CD14-positive monocyte (primary cell): ENCODE measurements at regions not wholly inside any gene's neighbourhood (a gene's known extent, or its start where the extent isn't known, plus 50 kb on each side); places are given as distances from the start of the nearest gene placed in this dataset.

Experiments used
- DNase-seq, 3 donors: peaks; one replicate each; pipeline ENCODE4 v3.0.0-alpha.2; 2011 to 2022
- H2AFZ ChIP-seq: 2 replicates; pipeline ENCODE4 v1.6.0; 2012; ENCODE audit warnings: mild to moderate bottlenecking, low read depth, low read length, inconsistent platforms; ENCODE audit not compliant: insufficient read depth, poor library complexity, severe bottlenecking
- H3K27ac ChIP-seq, 2 donors: 1 replicate in 1 of 2; 2 replicates in 1 of 2; pipeline ENCODE4 v1.5.1; 2012 to 2013; ENCODE audit warnings: low read length in 2 of 2, control low read depth in 1 of 2, inconsistent platforms in 1 of 2, low read depth in 1 of 2, mild to moderate bottlenecking in 1 of 2
- H3K27me3 ChIP-seq, 2 donors: one replicate each; pipeline versions ENCODE4 v1.6.0 to v1.6.1; 2011 to 2013; ENCODE audit warnings: low read length in 2 of 2; ENCODE audit not compliant: control insufficient read depth in 2 of 2, insufficient read depth in 2 of 2
- H3K36me3 ChIP-seq, 2 donors: replicated peaks in 1 of 2; 1 replicate in 1 of 2; 2 replicates in 1 of 2; pipeline versions ENCODE4 v1.5.1 to v1.6.1; 2012 to 2013; ENCODE audit warnings: low read length in 2 of 2, control low read depth in 1 of 2, inconsistent platforms in 1 of 2, mild to moderate bottlenecking in 1 of 2; ENCODE audit not compliant: insufficient read depth in 2 of 2, control insufficient read depth in 1 of 2
- H3K4me1 ChIP-seq, 2 donors: 1 replicate in 1 of 2; 2 replicates in 1 of 2; pipeline versions ENCODE4 v1.5.1 to v1.6.1; 2012 to 2013; ENCODE audit warnings: low read length in 2 of 2, control low read depth in 1 of 2, inconsistent platforms in 1 of 2, mild to moderate bottlenecking in 1 of 2, moderate library complexity in 1 of 2; ENCODE audit not compliant: insufficient read depth in 2 of 2, control insufficient read depth in 1 of 2
- H3K4me2 ChIP-seq: replicated peaks from 2 replicates; pipeline ENCODE3; 2012; ENCODE audit warnings: low read length, moderate library complexity, mild to moderate bottlenecking; ENCODE audit not compliant: poor library complexity, severe bottlenecking; ENCODE audit errors: extremely low read depth
- H3K4me3 ChIP-seq, 3 experiments: fragments of 200-600 bp in 1 of 3; sonication (generic) in 1 of 3; replicated peaks in 1 of 3; 1 replicate in 2 of 3; 2 replicates in 1 of 3; pipeline ENCODE4 v1.5.1; 2011 to 2013; ENCODE audit warnings: low read length in 3 of 3, mild to moderate bottlenecking in 3 of 3, control low read depth in 2 of 3, low read depth in 2 of 3, inconsistent platforms in 1 of 3, moderate library complexity in 1 of 3
- H3K79me2 ChIP-seq: 2 replicates; pipeline ENCODE4 v1.6.0; 2012; ENCODE audit warnings: mild to moderate bottlenecking, control low read depth, inconsistent platforms, low read length, moderate library complexity; ENCODE audit not compliant: insufficient read depth
- H3K9ac ChIP-seq: 2 replicates; pipeline ENCODE4 v1.6.0; 2017; ENCODE audit warnings: low read length, mild to moderate bottlenecking; ENCODE audit not compliant: insufficient read depth, poor library complexity, severe bottlenecking
- H3K9me3 ChIP-seq, 2 donors: replicated peaks in 1 of 2; 1 replicate in 1 of 2; 2 replicates in 1 of 2; pipeline versions ENCODE4 v1.5.1 to v1.6.1; 2012 to 2013; ENCODE audit warnings: low read length in 2 of 2, control low read depth in 1 of 2; ENCODE audit not compliant: control insufficient read depth in 1 of 2, insufficient read depth in 1 of 2
- H4K20me1 ChIP-seq: 2 replicates; pipeline ENCODE4 v1.6.0; 2012; ENCODE audit warnings: mild to moderate bottlenecking, low read length, control low read depth, moderate library complexity; ENCODE audit not compliant: insufficient read depth
- H3K27ac Mint-ChIP-seq, 7 donors: one replicate each; pipeline ENCODE4 v1.8.0; 2020; ENCODE audit warnings: mild to moderate bottlenecking in 7 of 7, mixed read lengths in 7 of 7, moderate library complexity in 6 of 7, inconsistent platforms in 2 of 7
- H3K27me3 Mint-ChIP-seq, 3 donors: one replicate each; pipeline ENCODE4 v1.8.0; 2021 to 2022; ENCODE audit warnings: low read depth in 3 of 3, mild to moderate bottlenecking in 3 of 3, mixed read lengths in 3 of 3, moderate library complexity in 3 of 3, inconsistent platforms in 1 of 3
- H3K36me3 Mint-ChIP-seq, 2 donors: one replicate each; pipeline ENCODE4 v1.8.0; 2020; ENCODE audit warnings: mixed read lengths in 2 of 2, inconsistent platforms in 1 of 2, mild to moderate bottlenecking in 1 of 2
- H3K4me1 Mint-ChIP-seq: one replicate; pipeline ENCODE4 v1.8.0; 2020; ENCODE audit warnings: mild to moderate bottlenecking, mixed read lengths
- H3K4me3 Mint-ChIP-seq, 2 donors: one replicate each; pipeline ENCODE4 v1.8.0; 2020; ENCODE audit warnings: mild to moderate bottlenecking in 2 of 2, mixed read lengths in 2 of 2, moderate library complexity in 1 of 2
- H3K9me3 Mint-ChIP-seq, 7 donors: one replicate each; pipeline ENCODE4 v1.8.0; 2020 to 2022; ENCODE audit warnings: mixed read lengths in 7 of 7, mild to moderate bottlenecking in 6 of 7, moderate library complexity in 6 of 7, inconsistent platforms in 2 of 7
- CTCF ChIP-seq: fragments of 200-600 bp; IDR thresholded peaks from one replicate; pipeline ENCODE4 v1.8.0; 2022; ENCODE audit warnings: antibody characterized with exemption, mild to moderate bottlenecking
- WGBS: methylation state at CpG from one replicate; pipeline ENCODE4 v1.1.5; 2013; ENCODE audit warnings: missing lambda C conversion rate; ENCODE audit not compliant: insufficient coverage; 5-methylcytosine and 5-hydroxymethylcytosine counted together
- intact Hi-C, 2 donors: fragments of 100-400 bp; cut with micrococcal nuclease; formaldehyde crosslinking; loops; one replicate each; pipeline versions ENCODE4 v1.15.0 to v1.15.1; 2023

- Histone ChIP-seq H3K9ac (no peak overlapping the region), H3K4me3 (no peak overlapping the region), H4K20me1 (no peaks in the 10 kb centered on the region), H3K36me3 (no peaks in the 10 kb centered on the region), H3K4me1 (no peaks in the 10 kb centered on the region), H3K27ac (no peak overlapping the region), H3K79me2 (no peaks in the 10 kb centered on the region), H3K27me3 (no peaks in the 10 kb centered on the region), H2AFZ (no peak overlapping the region), H3K9me3 (peaks cover 0 to 2% of the 10 kb centered on the region in 2 donors), H3K4me2 (no peak overlapping the region)
- Mint-ChIP-seq H3K4me1 (no peaks in the 10 kb centered on the region), H3K27ac (no peak overlapping the region), H3K27me3 (no peaks in the 10 kb centered on the region), H3K36me3 (no peaks in the 10 kb centered on the region), H3K4me3 (no peak overlapping the region), H3K9me3 (peaks cover 0 to 3% (median 0%) of the 10 kb centered on the region in 7 donors)
- TF ChIP-seq CTCF = no peak
- no peak for DNase-seq
- WGBS = 100% methylated on average over 1 of the region's 1 CpG
- intact Hi-C loops = no loop called here
Observed at GRCh38 chrY:19207048-19207447, 433.5 kb upstream of the HSFY2 start.

- H3K4me2 ChIP-seq = no peak overlapping the region
- no peaks in the 10 kb centered on the region for H3K9me3 ChIP-seq
- no peaks in the 10 kb centered on the region for H3K27me3 Mint-ChIP-seq
- no peak for TF ChIP-seq CTCF
- no peak overlapping the region for H2AFZ ChIP-seq
- no peak for DNase-seq
- H3K36me3 Mint-ChIP-seq = no peaks in the 10 kb centered on the region
- 83% methylated on average over 1 of the region's 3 CpGs for WGBS
- H3K27me3 ChIP-seq = no peaks in the 10 kb centered on the region
- no peak overlapping the region for H3K4me3 Mint-ChIP-seq
- H3K9ac ChIP-seq = no peak overlapping the region
- H3K79me2 ChIP-seq = no peaks in the 10 kb centered on the region
- intact Hi-C loops = no loop called here
- H3K4me3 ChIP-seq = no peak overlapping the region
- H3K4me1 ChIP-seq = no peaks in the 10 kb centered on the region
- peaks cover 0 to 8% (median 0%) of the 10 kb centered on the region in 7 donors for H3K9me3 Mint-ChIP-seq
- no peaks in the 10 kb centered on the region for H3K4me1 Mint-ChIP-seq
- no peak overlapping the region for H3K27ac Mint-ChIP-seq
- no peaks in the 10 kb centered on the region for H3K36me3 ChIP-seq
- H4K20me1 ChIP-seq = no peaks in the 10 kb centered on the region
- no peak overlapping the region for H3K27ac ChIP-seq
Observed at GRCh38 chrY:19180824-19181223, 407.3 kb upstream of the HSFY2 start.
